Esophagus squamous epithelium (tissue), 4 donors: ENCODE measurements at regions not wholly inside any gene's neighbourhood (a gene's known extent, or its start where the extent isn't known, plus 50 kb on each side); places are given as distances from the start of the nearest gene placed in this dataset.

Source experiments
- CTCF ChIP-seq, 6 experiments: fragments of 450-650 bp in 4 of 6; fragments of 200-600 bp in 2 of 6; sonication (generic) in 2 of 6; IDR thresholded peaks; one replicate each; pipeline ENCODE4 v1.5.1; 2016 to 2019; ENCODE audit warnings: antibody characterized with exemption in 6 of 6, mild to moderate bottlenecking in 4 of 6, moderate library complexity in 4 of 6
- POLR2A ChIP-seq, 4 donors: fragments of 450-650 bp; IDR thresholded peaks; one replicate each; pipeline ENCODE4 v1.6.1; 2017; ENCODE audit warnings: antibody characterized with exemption in 4 of 4, mild to moderate bottlenecking in 4 of 4, moderate library complexity in 3 of 4

GRCh38 chr5:133756036-133756435 lies 143.7 kb upstream of the FSTL4 start:
- no peak for TF ChIP-seq CTCF (IDR thresholded peaks at IDR 0.05)
- TF ChIP-seq POLR2A (IDR thresholded peaks at IDR 0.05), result no peak
